SU-DHL-6 (cell line): ENCODE measurements at regions not wholly inside any gene's neighbourhood (a gene's known extent, or its start where the extent isn't known, plus 50 kb on each side); places are given as distances from the start of the nearest gene placed in this dataset.

Experiments
- EZH2phosphoT487 ChIP-seq: fragments of 200-600 bp; sonication (generic), shearing (Covaris generic); conservative IDR thresholded peaks from 2 replicates; pipeline ENCODE4 v1.6.1; 2018; ENCODE audit warnings: mild to moderate bottlenecking, antibody characterized with exemption, low read length, moderate library complexity, mixed read lengths
- TF ChIP-seq, protein P1 (sequence below): fragments of 200-600 bp; sonication (generic); IDR thresholded peaks from one replicate; pipeline ENCODE4 v1.5.1; 2017; ENCODE audit warnings: antibody characterized with exemption, mild to moderate bottlenecking, low read length, moderate library complexity; ENCODE audit not compliant: insufficient read depth, poor library complexity, severe bottlenecking

DNA sequence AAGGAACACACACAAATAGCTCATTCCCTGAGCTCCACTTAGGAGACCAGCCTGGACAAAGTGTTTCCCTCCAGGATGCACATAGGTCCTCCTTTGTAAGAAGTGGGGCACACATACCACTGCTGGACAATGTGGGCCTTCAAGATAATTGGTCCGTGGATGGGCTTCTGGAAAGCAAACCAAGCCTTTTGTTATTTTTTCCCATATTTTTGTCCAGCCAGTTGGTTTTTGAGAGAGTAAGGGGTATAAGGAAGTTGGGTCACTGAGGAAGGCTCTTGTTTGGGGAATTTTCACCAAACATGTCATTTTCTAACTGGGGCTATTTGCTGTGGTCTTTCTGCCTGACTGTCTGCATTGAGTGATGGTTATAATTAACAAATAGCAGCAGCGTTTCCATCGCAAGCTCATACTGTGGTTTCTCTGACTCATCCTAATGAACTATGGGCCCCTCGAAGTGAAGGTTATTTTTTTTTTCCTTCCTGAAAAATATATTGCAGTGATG lies 306.3 kb upstream of the DUSP10 start:
- TF ChIP-seq, protein P1, sequence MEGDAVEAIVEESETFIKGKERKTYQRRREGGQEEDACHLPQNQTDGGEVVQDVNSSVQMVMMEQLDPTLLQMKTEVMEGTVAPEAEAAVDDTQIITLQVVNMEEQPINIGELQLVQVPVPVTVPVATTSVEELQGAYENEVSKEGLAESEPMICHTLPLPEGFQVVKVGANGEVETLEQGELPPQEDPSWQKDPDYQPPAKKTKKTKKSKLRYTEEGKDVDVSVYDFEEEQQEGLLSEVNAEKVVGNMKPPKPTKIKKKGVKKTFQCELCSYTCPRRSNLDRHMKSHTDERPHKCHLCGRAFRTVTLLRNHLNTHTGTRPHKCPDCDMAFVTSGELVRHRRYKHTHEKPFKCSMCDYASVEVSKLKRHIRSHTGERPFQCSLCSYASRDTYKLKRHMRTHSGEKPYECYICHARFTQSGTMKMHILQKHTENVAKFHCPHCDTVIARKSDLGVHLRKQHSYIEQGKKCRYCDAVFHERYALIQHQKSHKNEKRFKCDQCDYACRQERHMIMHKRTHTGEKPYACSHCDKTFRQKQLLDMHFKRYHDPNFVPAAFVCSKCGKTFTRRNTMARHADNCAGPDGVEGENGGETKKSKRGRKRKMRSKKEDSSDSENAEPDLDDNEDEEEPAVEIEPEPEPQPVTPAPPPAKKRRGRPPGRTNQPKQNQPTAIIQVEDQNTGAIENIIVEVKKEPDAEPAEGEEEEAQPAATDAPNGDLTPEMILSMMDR: no peak
- TF ChIP-seq EZH2phosphoT487: no peak
